ENCODE measurements at regions not wholly inside any gene's neighbourhood (a gene's known extent, or its start where the extent isn't known, plus 50 kb on each side); places are given as distances from the start of the nearest gene placed in this dataset.

GRCh38 chr6:5865506-5866031 lies 141.2 kb downstream of the NRN1 start:
- Histone ChIP-seq H3K27ac (ENCODE audit: low read depth in 2 of 2, low read length in 1 of 2) (no peak overlapping the region), H3K79me2 (ENCODE audit: insufficient read depth) (no peaks in the 10 kb centered on the region), H3K4me3 (ENCODE audit: low read depth in 2 of 2, low read length in 1 of 2) (no peak overlapping the region), H3F3A (replicated peaks; ENCODE audit: insufficient read depth) (no peaks in the 10 kb centered on the region), H3K36me3 (replicated peaks in 1 of 2; ENCODE audit: control insufficient read depth in 1 of 2, insufficient read depth in 2 of 2, low read length in 1 of 2) (no peaks in the 10 kb centered on the region), H3K9me3 (no peaks in the 10 kb centered on the region), H2AFZ (ENCODE audit: low read depth) (no peak overlapping the region), H4K20me1 (ENCODE audit: insufficient read depth) (no peaks in the 10 kb centered on the region), H3K4me2 (no peak overlapping the region), H3K27me3 (ENCODE audit: insufficient read depth) (no peaks in the 10 kb centered on the region), H3K4me1 (ENCODE audit: control insufficient read depth in 1 of 2, insufficient read depth in 2 of 2, low read depth in 1 of 2, low read length in 1 of 2) (no peaks in the 10 kb centered on the region; a peak in 1 of 4 replicates), H3K9me2 (no peaks in the 10 kb centered on the region), H3K9ac (no peak overlapping the region)
- CTCF ChIA-PET: interaction anchor here (0.6 kb wide), 1 partner anchor 70 kb away, joined by 3 read pairs; no protein-coding TSS in a partner anchor
- 30% methylated on average over 3 of the region's 3 CpGs for WGBS (ENCODE audit: low lambda C conversion rate)
- DNase-seq: no peak
- POLR2A ChIA-PET: no interaction called here
- TF ChIP-seq EZH2phosphoT487 (IDR thresholded peaks at IDR 0.05; ENCODE audit: borderline replicate concordance, low read depth) (no peak), MAX (IDR thresholded peaks at IDR 0.05; ENCODE audit: low read depth) (no peak), GABPA (IDR thresholded peaks at IDR 0.05; ENCODE audit: low read depth) (no peak), RAD21 (IDR thresholded peaks at IDR 0.05; ENCODE audit: low read length) (no peak), MXI1 (IDR thresholded peaks at IDR 0.05; ENCODE audit: low read depth, low read length) (no peak), GATA2 (CRISPR knock-in tag; IDR thresholded peaks at IDR 0.05) (no peak), TEAD4 (IDR thresholded peaks at IDR 0.05; ENCODE audit: borderline replicate concordance, insufficient read depth) (no peak), ELF1 (IDR thresholded peaks at IDR 0.05) (no peak), EP300 (IDR thresholded peaks at IDR 0.05; ENCODE audit: borderline replicate concordance in 1 of 2, low read depth in 1 of 2, low read length in 1 of 2) (no peak), YY1 (IDR thresholded peaks at IDR 0.05; ENCODE audit: low read depth) (no peak), CHD2 (IDR thresholded peaks at IDR 0.05; ENCODE audit: low read length, partially characterized antibody) (no peak), SIN3A (IDR thresholded peaks at IDR 0.05; ENCODE audit: borderline replicate concordance, low read depth, low read length) (no peak), SMC3 (IDR thresholded peaks at IDR 0.05; ENCODE audit: low read depth, low read length) (no peak)

- Histone ChIP-seq H3K9me3 (no peaks in the 10 kb centered on the region), H3K27ac (ENCODE audit: low read depth in 2 of 2, low read length in 1 of 2) (no peak overlapping the region), H3K9me2 (no peaks in the 10 kb centered on the region), H3K36me3 (replicated peaks in 1 of 2; ENCODE audit: control insufficient read depth in 1 of 2, insufficient read depth in 2 of 2, low read length in 1 of 2) (no peaks in the 10 kb centered on the region), H3K9ac (no peak overlapping the region), H4K20me1 (ENCODE audit: insufficient read depth) (no peaks in the 10 kb centered on the region), H3F3A (replicated peaks; ENCODE audit: insufficient read depth) (no peaks in the 10 kb centered on the region), H2AFZ (ENCODE audit: low read depth) (no peak overlapping the region), H3K4me2 (no peak overlapping the region), H3K27me3 (ENCODE audit: insufficient read depth) (peaks cover 1% of the 10 kb centered on the region; the same call in 1 of the 2 replicates), H3K4me1 (ENCODE audit: control insufficient read depth in 1 of 2, insufficient read depth in 2 of 2, low read depth in 1 of 2, low read length in 1 of 2) (peaks cover 0 to 4% of the 10 kb centered on the region in 2 experiments; a peak in 1 of 4 replicates), H3K4me3 (ENCODE audit: low read depth in 2 of 2, low read length in 1 of 2) (no peak overlapping the region), H3K79me2 (ENCODE audit: insufficient read depth) (no peaks in the 10 kb centered on the region)
- DNase-seq: no peak
- ChIA-PET CTCF (interaction anchor here (1.6 kb wide), 1 partner anchor 390 kb away, joined by 3 read pairs; no protein-coding TSS in a partner anchor), POLR2A (no interaction called here)
- WGBS (ENCODE audit: low lambda C conversion rate): 31% methylated on average over 5 of the region's 5 CpGs
- no peak for TF ChIP-seq FOSL2 (IDR thresholded peaks at IDR 0.05; ENCODE audit: borderline replicate concordance, low read depth)
- no peak for TF ChIP-seq ELF1 (IDR thresholded peaks at IDR 0.05)
These were observed 145.9 kb downstream of the NRN1 start for GRCh38 chr6:5860849-5861248.

Measured in SK-N-SH (cell line).